ENCODE measurements at regions not wholly inside any gene's neighbourhood (a gene's known extent, or its start where the extent isn't known, plus 50 kb on each side); places are given as distances from the start of the nearest gene placed in this dataset.

DNA sequence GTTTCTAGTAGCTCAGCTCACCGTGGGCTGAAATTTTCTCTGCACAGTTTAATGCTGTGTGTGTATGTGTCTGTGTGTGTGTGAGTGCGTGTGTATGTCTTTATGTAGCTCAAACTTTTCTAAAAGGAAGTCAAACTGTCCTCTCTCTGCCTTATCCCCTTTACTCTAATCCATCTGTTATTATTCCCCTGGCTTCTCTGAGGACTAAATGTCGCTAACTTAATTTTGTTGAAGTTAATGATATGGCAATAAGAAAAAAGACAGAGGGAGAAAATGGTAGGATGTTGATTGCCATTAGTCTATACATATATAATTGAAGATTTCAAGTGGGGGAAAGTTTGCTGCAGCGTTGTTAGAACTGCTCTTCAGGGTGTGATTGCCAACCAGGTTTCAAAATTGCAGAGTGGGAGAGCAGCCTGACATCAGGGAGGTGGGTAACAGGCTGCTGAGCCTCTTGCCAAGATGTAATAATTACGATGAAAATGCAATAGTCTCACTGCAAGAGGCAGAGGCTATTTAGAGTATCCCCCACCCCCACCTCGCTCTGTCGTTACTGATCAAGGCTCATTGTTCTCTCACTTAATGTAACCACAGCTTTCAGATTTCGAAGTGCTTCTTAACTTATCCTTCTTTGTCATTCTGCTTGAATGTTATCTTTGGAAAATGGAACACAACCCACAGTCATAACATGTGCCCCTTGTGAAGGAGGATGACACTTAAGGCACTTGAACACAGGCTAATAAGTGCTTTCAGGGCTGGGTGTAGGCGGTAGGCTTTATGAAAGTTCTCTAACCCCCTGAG is 559.0 kb upstream of the PLXNA2 start:
- H3K27ac Mint-ChIP-seq, result no peak overlapping the region
- H3K4me3 Mint-ChIP-seq, result no peak overlapping the region
- ATAC-seq (no peak), DNase-seq (ENCODE audit: low spot score in 2 of 2) (no peak)
- peaks cover 4% of the 10 kb centered on the region for H3K9me3 Mint-ChIP-seq
- no peaks in the 10 kb centered on the region for H3K36me3 Mint-ChIP-seq
- H3K4me1 Mint-ChIP-seq, result no peaks in the 10 kb centered on the region

GRCh38 chr1:208807446-208808127 is 563.4 kb upstream of the PLXNA2 start:
- DNase-seq (ENCODE audit: low spot score in 2 of 2), result no peak
- H3K27ac Mint-ChIP-seq, result no peak overlapping the region
- ATAC-seq, result no peak
- peaks cover 11% of the 10 kb centered on the region for H3K9me3 Mint-ChIP-seq
- no peak overlapping the region for H3K4me3 Mint-ChIP-seq
- no peaks in the 10 kb centered on the region for H3K4me1 Mint-ChIP-seq
- no peaks in the 10 kb centered on the region for H3K36me3 Mint-ChIP-seq

- Mint-ChIP-seq H3K4me3 (no peak overlapping the region), H3K9me3 (peaks cover 14% of the 10 kb centered on the region), H3K27ac (no peak overlapping the region), H3K36me3 (no peaks in the 10 kb centered on the region), H3K4me1 (no peaks in the 10 kb centered on the region)
- ATAC-seq, result no peak
- no peak for DNase-seq (ENCODE audit: low spot score in 2 of 2)
These were observed 564.1 kb upstream of the PLXNA2 start for GRCh38 chr1:208808301-208808700.

GRCh38 chr1:208809876-208810275 is 565.7 kb upstream of the PLXNA2 start:
- Mint-ChIP-seq H3K4me3 (no peak overlapping the region), H3K9me3 (peaks cover 17% of the 10 kb centered on the region), H3K27ac (no peak overlapping the region), H3K4me1 (no peaks in the 10 kb centered on the region), H3K36me3 (no peaks in the 10 kb centered on the region)
- no peak for ATAC-seq
- DNase-seq (ENCODE audit: low spot score in 2 of 2), result no peak

- Mint-ChIP-seq H3K9me3 (peaks cover 6% of the 10 kb centered on the region), H3K36me3 (no peaks in the 10 kb centered on the region), H3K4me3 (no peak overlapping the region), H3K27ac (no peak overlapping the region), H3K4me1 (no peaks in the 10 kb centered on the region)
- no peak for DNase-seq (ENCODE audit: low spot score in 2 of 2)
- ATAC-seq, result no peak
These were observed 574.7 kb upstream of the PLXNA2 start for GRCh38 chr1:208818770-208819445.

DNA sequence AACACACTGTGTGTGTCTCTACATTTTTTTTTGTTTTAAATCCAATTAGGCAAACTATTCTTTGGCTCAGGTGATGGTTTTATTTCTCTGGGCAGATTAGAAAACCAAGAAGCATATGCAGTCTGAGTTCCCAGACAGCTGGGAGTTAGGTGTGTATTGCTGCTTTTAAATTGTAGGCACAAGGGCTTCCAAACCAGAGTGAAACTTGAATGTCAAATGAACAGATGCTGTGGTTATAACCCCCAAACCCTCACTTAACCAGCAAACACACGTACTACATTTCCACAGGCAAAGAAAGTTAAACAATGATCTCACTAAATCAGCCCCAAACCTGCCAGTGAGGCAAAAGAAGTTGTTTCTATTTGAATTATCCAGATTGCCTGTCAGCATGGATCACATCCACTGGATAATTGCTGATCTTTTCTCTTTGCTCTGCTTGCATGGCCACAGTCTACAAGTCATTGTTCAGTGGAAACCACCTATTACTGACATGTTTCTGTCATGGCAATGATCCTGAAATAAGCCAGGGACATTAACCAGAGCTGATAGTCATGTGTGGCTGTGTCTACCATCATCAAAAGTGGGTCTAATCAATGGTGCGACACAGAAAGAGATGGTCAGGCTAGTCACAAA is 576.5 kb upstream of the PLXNA2 start:
- no peak overlapping the region for H3K27ac Mint-ChIP-seq
- no peaks in the 10 kb centered on the region for H3K4me1 Mint-ChIP-seq
- ATAC-seq (no peak), DNase-seq (ENCODE audit: low spot score in 2 of 2) (no peak)
- H3K36me3 Mint-ChIP-seq, result no peaks in the 10 kb centered on the region
- peaks cover 4% of the 10 kb centered on the region for H3K9me3 Mint-ChIP-seq
- no peak overlapping the region for H3K4me3 Mint-ChIP-seq

DNA sequence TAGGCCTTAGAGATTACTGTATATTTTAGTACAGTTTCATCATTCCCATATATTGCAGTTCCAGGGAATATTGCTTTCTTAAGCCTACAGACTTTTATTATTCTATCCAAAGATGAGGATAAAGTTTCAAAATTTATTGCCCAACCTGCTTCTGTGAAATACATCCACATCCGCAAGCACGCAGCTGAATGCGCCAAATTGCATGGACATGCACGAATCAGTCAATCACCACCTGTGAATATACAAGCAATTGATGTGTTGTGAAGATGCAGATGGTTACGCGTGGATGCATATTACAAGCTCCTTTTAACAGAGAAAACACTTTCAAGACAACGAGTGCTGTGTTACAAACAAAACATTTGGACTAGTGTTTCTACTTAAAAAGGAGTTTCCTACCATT is 577.8 kb upstream of the PLXNA2 start:
- no peaks in the 10 kb centered on the region for H3K4me1 Mint-ChIP-seq
- H3K4me3 Mint-ChIP-seq, result no peak overlapping the region
- ATAC-seq (no peak), DNase-seq (ENCODE audit: low spot score in 2 of 2) (no peak)
- H3K9me3 Mint-ChIP-seq, result peaks cover 6% of the 10 kb centered on the region
- H3K36me3 Mint-ChIP-seq, result no peaks in the 10 kb centered on the region
- no peak overlapping the region for H3K27ac Mint-ChIP-seq

- no peak overlapping the region for H3K4me3 Mint-ChIP-seq
- H3K4me1 Mint-ChIP-seq, result no peaks in the 10 kb centered on the region
- peaks cover 2% of the 10 kb centered on the region for H3K9me3 Mint-ChIP-seq
- no peaks in the 10 kb centered on the region for H3K36me3 Mint-ChIP-seq
- ATAC-seq (no peak), DNase-seq (ENCODE audit: low spot score in 2 of 2) (no peak)
- H3K27ac Mint-ChIP-seq, result no peak overlapping the region
These were observed 581.1 kb upstream of the PLXNA2 start for GRCh38 chr1:208825300-208825699.

DNA sequence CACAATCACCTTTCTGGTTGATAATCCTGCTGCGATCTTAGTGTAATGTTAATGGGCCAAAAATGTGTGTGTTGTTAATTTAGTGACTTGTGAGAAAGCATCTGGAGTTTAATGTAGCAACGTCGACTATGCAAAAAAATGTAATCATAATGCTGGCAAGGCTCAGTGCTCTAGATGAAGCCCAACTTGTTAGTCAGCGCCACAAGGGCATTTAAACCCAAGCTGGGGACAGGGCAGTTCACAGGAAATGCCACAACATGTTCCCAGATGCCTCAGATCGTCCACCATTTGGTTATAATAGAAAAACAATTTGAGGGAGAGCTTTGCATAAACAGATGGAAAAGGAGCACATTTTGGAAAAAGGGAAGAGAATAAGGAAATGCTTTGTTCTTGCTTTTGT is 585.4 kb upstream of the PLXNA2 start:
- Mint-ChIP-seq H3K9me3 (peaks cover 2% of the 10 kb centered on the region), H3K4me3 (no peak overlapping the region), H3K27ac (no peak overlapping the region), H3K36me3 (no peaks in the 10 kb centered on the region), H3K4me1 (no peaks in the 10 kb centered on the region)
- DNase-seq (ENCODE audit: low spot score in 2 of 2), result no peak
- ATAC-seq, result no peak

GRCh38 chr1:208834381-208835096 is 590.4 kb upstream of the PLXNA2 start:
- Mint-ChIP-seq H3K4me1 (no peaks in the 10 kb centered on the region), H3K36me3 (no peaks in the 10 kb centered on the region), H3K27ac (no peak overlapping the region), H3K9me3 (no peaks in the 10 kb centered on the region), H3K4me3 (no peak overlapping the region)
- ATAC-seq (no peak), DNase-seq (ENCODE audit: low spot score in 2 of 2) (no peak)

- DNase-seq (ENCODE audit: low spot score in 2 of 2) (no peak), ATAC-seq (no peak)
- no peak overlapping the region for H3K27ac Mint-ChIP-seq
- no peak overlapping the region for H3K4me3 Mint-ChIP-seq
- H3K4me1 Mint-ChIP-seq, result no peaks in the 10 kb centered on the region
- no peaks in the 10 kb centered on the region for H3K9me3 Mint-ChIP-seq
- no peaks in the 10 kb centered on the region for H3K36me3 Mint-ChIP-seq
These were observed 590.9 kb upstream of the PLXNA2 start for GRCh38 chr1:208835097-208835463.

GRCh38 chr1:208835781-208836180 is 591.6 kb upstream of the PLXNA2 start:
- no peak overlapping the region for H3K4me3 Mint-ChIP-seq

GRCh38 chr1:208837242-208837641 is 593.1 kb upstream of the PLXNA2 start:
- Mint-ChIP-seq H3K36me3 (no peaks in the 10 kb centered on the region), H3K9me3 (no peaks in the 10 kb centered on the region), H3K4me3 (no peak overlapping the region), H3K27ac (no peak overlapping the region), H3K4me1 (no peaks in the 10 kb centered on the region)
- ATAC-seq, result no peak
- no peak for DNase-seq (ENCODE audit: low spot score in 2 of 2)

More at GRCh38 chr1:208835781-208836180, 591.6 kb upstream of the PLXNA2 start:
- no peaks in the 10 kb centered on the region for H3K36me3 Mint-ChIP-seq
- H3K9me3 Mint-ChIP-seq, result no peaks in the 10 kb centered on the region
- no peaks in the 10 kb centered on the region for H3K4me1 Mint-ChIP-seq
- ATAC-seq (no peak), DNase-seq (ENCODE audit: low spot score in 2 of 2) (no peak)
- no peak overlapping the region for H3K27ac Mint-ChIP-seq

DNA sequence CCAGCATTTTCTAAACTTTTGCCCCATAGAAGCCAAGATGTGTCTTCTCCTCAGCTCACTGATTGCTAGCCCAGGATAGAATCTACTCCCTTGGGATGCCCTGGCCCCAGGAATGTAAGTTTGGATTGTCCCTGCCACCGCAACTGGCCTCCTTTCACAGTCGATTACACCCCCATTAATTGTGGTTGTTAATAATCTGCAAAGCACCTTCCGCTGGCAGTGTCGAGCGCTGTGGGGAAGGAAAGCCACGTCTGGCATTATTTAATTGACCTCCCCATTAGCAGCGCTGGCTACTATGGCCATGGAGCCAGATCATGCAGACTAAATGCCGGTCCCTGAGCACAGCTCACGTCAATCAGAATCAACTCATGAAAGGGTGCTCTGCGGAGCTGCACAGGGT is 597.3 kb upstream of the PLXNA2 start:
- DNase-seq (ENCODE audit: low spot score in 2 of 2) (no peak), ATAC-seq (no peak)
- Mint-ChIP-seq H3K9me3 (peaks cover 3% of the 10 kb centered on the region), H3K36me3 (no peaks in the 10 kb centered on the region), H3K4me3 (no peak overlapping the region), H3K4me1 (no peaks in the 10 kb centered on the region), H3K27ac (no peak overlapping the region)

- Mint-ChIP-seq H3K4me3 (no peak overlapping the region), H3K36me3 (no peaks in the 10 kb centered on the region), H3K27ac (no peak overlapping the region), H3K4me1 (no peaks in the 10 kb centered on the region), H3K9me3 (peaks cover 3% of the 10 kb centered on the region)
- DNase-seq (ENCODE audit: low spot score in 2 of 2) (no peak), ATAC-seq (no peak)
These were observed 598.3 kb upstream of the PLXNA2 start for GRCh38 chr1:208842451-208842850.
